ENCODE measurements at regions not wholly inside any gene's neighbourhood (a gene's known extent, or its start where the extent isn't known, plus 50 kb on each side); places are given as distances from the start of the nearest gene placed in this dataset.

DNA sequence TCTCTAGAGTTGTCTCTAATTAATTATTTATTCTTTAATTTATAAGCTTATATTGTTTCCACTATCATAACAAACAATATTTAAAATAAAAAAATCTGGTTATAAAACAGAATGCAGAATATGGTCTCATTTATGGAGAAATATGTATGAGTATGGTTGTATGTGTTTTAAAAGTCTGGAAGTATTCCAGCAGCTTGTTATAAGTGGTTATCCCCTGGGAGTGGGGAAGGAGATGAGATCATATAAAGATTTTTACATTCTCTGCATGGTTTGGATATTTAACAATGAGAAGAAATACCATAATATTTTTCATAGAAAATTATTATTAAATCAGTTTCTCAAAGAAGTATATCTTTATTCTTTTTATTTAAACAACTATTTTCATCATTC, 135.4 kb upstream of the MB21D2 start (continued):
- no peak for TF ChIP-seq ZNF263 (CRISPR knock-in tag; IDR thresholded peaks at IDR 0.05; ENCODE audit: low read depth)
- TF ChIP-seq, protein P1, sequence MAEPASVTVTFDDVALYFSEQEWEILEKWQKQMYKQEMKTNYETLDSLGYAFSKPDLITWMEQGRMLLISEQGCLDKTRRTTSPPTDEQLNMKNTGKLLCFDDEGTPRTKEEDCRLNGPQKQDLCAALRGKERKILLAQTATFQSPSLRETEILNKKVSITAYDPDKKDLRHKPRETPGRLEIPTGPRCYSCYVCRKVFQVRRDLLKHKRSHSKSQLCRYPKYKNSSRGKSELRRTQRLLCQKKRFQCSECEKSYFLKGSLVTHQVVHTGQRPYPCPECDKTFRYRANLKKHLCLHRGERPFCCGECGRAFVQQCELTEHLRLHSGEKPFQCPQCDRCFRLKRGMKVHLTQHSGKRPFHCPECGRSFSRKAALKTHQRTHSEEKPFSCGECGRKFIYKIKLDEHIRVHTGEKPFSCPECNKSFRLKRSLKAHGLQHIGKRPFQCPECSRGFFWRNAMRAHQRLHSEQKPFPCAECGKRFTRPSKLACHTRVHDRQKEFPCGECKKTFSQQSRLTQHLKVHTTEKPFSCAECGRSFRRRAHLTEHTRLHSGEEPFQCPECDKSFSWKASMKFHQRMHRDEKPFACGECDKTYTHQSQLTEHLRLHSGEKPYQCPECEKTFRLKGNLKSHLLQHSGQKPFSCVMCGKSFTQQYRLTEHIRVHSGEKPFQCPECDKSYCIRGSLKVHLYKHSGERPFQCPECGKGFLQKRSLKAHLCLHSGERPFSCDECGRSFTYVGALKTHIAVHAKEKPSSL (CRISPR knock-in tag; conservative IDR thresholded peaks at IDR 0.05) = no peak

DNA sequence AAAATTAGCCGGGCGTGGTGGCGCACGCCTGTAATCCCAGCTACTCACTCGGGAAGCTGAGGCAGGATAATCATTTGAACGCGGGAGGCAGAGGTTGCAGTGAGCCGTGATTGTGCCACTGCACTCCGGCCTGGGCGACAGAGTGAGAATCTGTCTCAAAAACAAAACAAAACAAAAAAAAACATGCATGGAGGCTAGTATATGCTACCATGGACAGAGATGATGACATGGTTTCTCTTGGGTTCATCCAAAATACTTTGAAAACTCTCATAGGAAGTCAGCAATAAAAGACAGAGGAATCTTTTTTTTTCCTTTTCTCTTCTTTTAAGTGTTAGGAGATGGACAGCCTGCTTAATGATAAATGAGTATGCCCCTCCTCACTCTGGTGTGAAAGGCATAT, 137.7 kb upstream of the MB21D2 start:
- no peaks in the 10 kb centered on the region for H3K36me3 Mint-ChIP-seq
- no peak overlapping the region for H3K4me3 Mint-ChIP-seq
- no peaks in the 10 kb centered on the region for H3K9me3 Mint-ChIP-seq
- DNase-seq (ENCODE audit: low spot score) (no peak), ATAC-seq (no peak)
- H3K4me1 Mint-ChIP-seq = peaks cover 15% of the 10 kb centered on the region
- H3K27me3 Mint-ChIP-seq (ENCODE audit: low read depth) = no peaks in the 10 kb centered on the region
- CTCF ChIA-PET = no interaction called here
- no peak overlapping the region for H3K27ac Mint-ChIP-seq
- POLR2A ChIA-PET = no interaction called here
- no peak for TF ChIP-seq NFATC4 (CRISPR knock-in tag; IDR thresholded peaks at IDR 0.05)
- TF ChIP-seq MXD4 (CRISPR knock-in tag; IDR thresholded peaks at IDR 0.05; ENCODE audit: borderline replicate concordance) = no peak
- TF ChIP-seq, protein P2, sequence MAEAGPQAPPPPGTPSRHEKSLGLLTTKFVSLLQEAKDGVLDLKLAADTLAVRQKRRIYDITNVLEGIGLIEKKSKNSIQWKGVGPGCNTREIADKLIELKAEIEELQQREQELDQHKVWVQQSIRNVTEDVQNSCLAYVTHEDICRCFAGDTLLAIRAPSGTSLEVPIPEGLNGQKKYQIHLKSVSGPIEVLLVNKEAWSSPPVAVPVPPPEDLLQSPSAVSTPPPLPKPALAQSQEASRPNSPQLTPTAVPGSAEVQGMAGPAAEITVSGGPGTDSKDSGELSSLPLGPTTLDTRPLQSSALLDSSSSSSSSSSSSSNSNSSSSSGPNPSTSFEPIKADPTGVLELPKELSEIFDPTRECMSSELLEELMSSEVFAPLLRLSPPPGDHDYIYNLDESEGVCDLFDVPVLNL (CRISPR knock-in tag; IDR thresholded peaks at IDR 0.05; ENCODE audit: borderline replicate concordance, low read depth) = no peak
- TF ChIP-seq, protein P3, sequence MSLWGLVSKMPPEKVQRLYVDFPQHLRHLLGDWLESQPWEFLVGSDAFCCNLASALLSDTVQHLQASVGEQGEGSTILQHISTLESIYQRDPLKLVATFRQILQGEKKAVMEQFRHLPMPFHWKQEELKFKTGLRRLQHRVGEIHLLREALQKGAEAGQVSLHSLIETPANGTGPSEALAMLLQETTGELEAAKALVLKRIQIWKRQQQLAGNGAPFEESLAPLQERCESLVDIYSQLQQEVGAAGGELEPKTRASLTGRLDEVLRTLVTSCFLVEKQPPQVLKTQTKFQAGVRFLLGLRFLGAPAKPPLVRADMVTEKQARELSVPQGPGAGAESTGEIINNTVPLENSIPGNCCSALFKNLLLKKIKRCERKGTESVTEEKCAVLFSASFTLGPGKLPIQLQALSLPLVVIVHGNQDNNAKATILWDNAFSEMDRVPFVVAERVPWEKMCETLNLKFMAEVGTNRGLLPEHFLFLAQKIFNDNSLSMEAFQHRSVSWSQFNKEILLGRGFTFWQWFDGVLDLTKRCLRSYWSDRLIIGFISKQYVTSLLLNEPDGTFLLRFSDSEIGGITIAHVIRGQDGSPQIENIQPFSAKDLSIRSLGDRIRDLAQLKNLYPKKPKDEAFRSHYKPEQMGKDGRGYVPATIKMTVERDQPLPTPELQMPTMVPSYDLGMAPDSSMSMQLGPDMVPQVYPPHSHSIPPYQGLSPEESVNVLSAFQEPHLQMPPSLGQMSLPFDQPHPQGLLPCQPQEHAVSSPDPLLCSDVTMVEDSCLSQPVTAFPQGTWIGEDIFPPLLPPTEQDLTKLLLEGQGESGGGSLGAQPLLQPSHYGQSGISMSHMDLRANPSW (CRISPR knock-in tag; conservative IDR thresholded peaks at IDR 0.05; ENCODE audit: low read depth) = no peak
- TF ChIP-seq, protein P4, sequence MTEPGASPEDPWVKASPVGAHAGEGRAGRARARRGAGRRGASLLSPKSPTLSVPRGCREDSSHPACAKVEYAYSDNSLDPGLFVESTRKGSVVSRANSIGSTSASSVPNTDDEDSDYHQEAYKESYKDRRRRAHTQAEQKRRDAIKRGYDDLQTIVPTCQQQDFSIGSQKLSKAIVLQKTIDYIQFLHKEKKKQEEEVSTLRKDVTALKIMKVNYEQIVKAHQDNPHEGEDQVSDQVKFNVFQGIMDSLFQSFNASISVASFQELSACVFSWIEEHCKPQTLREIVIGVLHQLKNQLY (CRISPR knock-in tag; IDR thresholded peaks at IDR 0.05) = no peak
- no peak for TF ChIP-seq MYBL2 (CRISPR knock-in tag; IDR thresholded peaks at IDR 0.05)
- TF ChIP-seq FOXP1 (CRISPR knock-in tag; IDR thresholded peaks at IDR 0.05; ENCODE audit: borderline replicate concordance) = no peak
- TF ChIP-seq FOXJ3 (CRISPR knock-in tag; IDR thresholded peaks at IDR 0.05; ENCODE audit: borderline replicate concordance) = no peak
- no peak for TF ChIP-seq ZNF263 (CRISPR knock-in tag; IDR thresholded peaks at IDR 0.05; ENCODE audit: low read depth)
- TF ChIP-seq, protein P5, sequence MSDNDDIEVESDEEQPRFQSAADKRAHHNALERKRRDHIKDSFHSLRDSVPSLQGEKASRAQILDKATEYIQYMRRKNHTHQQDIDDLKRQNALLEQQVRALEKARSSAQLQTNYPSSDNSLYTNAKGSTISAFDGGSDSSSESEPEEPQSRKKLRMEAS (CRISPR knock-in tag; IDR thresholded peaks at IDR 0.05) = no peak
- TF ChIP-seq, protein P6, sequence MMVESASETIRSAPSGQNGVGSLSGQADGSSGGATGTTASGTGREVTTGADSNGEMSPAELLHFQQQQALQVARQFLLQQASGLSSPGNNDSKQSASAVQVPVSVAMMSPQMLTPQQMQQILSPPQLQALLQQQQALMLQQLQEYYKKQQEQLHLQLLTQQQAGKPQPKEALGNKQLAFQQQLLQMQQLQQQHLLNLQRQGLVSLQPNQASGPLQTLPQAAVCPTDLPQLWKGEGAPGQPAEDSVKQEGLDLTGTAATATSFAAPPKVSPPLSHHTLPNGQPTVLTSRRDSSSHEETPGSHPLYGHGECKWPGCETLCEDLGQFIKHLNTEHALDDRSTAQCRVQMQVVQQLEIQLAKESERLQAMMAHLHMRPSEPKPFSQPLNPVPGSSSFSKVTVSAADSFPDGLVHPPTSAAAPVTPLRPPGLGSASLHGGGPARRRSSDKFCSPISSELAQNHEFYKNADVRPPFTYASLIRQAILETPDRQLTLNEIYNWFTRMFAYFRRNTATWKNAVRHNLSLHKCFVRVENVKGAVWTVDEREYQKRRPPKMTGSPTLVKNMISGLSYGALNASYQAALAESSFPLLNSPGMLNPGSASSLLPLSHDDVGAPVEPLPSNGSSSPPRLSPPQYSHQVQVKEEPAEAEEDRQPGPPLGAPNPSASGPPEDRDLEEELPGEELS (CRISPR knock-in tag; IDR thresholded peaks at IDR 0.05) = no peak
- TF ChIP-seq RELA (CRISPR knock-in tag; IDR thresholded peaks at IDR 0.05; ENCODE audit: borderline replicate concordance) = no peak
- TF ChIP-seq, protein P7, sequence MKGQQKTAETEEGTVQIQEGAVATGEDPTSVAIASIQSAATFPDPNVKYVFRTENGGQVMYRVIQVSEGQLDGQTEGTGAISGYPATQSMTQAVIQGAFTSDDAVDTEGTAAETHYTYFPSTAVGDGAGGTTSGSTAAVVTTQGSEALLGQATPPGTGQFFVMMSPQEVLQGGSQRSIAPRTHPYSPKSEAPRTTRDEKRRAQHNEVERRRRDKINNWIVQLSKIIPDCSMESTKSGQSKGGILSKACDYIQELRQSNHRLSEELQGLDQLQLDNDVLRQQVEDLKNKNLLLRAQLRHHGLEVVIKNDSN (CRISPR knock-in tag; IDR thresholded peaks at IDR 0.05) = no peak
- TF ChIP-seq RORB (CRISPR knock-in tag; IDR thresholded peaks at IDR 0.05) = no peak
